D721Med (cell line): ENCODE measurements at regions not wholly inside any gene's neighbourhood (a gene's known extent, or its start where the extent isn't known, plus 50 kb on each side); places are given as distances from the start of the nearest gene placed in this dataset.

Experiments used
- DNase-seq: peaks from one replicate; pipeline ENCODE4 v3.0.0; 2011; ENCODE audit warnings: low spot score; ENCODE audit not compliant: insufficient read length
- FAIRE-seq: peaks from 2 replicates; lab custom pipeline; 2011; peaks lifted over from hg19 to GRCh38; lab: Jason Lieb, UNC
- TF ChIP-seq, protein P1 (sequence below): IDR thresholded peaks from 2 replicates; pipeline ENCODE4 v1.5.1; 2012; ENCODE audit warnings: mild to moderate bottlenecking, control low read depth; ENCODE audit not compliant: insufficient read depth; ENCODE audit errors: missing control alignments

DNA sequence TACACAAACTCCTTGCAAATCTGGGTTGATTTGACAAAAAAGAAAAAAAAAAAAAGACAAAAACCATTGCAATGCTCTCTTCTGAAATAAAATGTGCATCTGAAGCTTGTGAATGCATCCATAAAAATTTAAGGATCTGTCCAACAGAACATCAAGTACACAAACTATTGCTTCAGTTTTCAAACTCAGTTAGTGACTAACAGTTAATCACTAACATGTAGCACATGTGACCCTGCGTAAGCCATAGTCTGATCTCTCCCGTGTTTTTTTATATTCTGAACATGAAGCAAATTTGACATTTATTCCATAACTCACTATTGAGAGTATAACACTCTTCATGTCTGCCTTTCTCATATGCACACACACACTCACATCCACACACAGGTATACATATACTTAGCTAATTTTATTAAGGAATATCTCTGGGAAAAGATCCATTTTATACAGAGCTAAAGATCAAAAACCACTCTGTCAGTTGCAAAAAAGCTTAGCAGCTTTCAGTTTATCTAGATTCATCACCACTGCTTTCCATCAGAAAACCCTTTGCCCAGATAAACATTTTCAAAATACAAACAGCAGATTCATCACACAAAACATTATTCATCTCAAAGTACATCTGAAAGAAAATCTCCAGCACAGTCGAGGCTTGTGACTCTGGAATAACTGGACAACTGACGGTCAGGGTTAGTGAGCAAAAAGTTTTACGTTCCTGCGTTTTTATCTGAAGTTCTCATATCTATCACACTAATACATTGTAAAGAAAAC, 1000.4 kb upstream of the ACVR2A start:
- TF ChIP-seq, protein P1, sequence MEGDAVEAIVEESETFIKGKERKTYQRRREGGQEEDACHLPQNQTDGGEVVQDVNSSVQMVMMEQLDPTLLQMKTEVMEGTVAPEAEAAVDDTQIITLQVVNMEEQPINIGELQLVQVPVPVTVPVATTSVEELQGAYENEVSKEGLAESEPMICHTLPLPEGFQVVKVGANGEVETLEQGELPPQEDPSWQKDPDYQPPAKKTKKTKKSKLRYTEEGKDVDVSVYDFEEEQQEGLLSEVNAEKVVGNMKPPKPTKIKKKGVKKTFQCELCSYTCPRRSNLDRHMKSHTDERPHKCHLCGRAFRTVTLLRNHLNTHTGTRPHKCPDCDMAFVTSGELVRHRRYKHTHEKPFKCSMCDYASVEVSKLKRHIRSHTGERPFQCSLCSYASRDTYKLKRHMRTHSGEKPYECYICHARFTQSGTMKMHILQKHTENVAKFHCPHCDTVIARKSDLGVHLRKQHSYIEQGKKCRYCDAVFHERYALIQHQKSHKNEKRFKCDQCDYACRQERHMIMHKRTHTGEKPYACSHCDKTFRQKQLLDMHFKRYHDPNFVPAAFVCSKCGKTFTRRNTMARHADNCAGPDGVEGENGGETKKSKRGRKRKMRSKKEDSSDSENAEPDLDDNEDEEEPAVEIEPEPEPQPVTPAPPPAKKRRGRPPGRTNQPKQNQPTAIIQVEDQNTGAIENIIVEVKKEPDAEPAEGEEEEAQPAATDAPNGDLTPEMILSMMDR: no peak

GRCh38 chr2:146837857-146838256, 1007.0 kb upstream of the ACVR2A start:
- TF ChIP-seq, protein P1: no peak
- DNase-seq: no peak
- no peak for FAIRE-seq

More for the DNA sequence above, 1000.4 kb upstream of the ACVR2A start:
- FAIRE-seq (no peak), DNase-seq (no peak)

DNA sequence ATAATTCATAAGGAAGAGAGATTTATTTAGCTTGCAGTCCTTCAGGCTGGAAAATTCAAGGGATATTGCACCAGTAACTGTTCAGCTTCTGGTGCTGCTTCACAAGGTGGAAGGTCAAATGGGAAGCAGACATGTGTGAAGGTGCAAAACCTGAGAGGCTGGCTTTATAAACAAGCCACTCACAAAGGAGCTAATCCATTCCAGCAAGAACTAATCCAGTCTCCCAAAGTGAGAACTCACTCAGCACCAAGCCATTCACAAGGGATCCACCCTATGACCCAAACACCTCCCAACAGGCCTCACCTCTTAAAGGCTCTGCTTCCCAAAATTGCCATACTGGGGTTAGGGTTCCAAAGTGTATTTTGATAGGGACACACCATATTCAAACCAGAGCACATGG, 1018.4 kb upstream of the ACVR2A start:
- FAIRE-seq (peak; percentile 96), DNase-seq (no peak)
- TF ChIP-seq, protein P1: no peak

- no peak for DNase-seq
- TF ChIP-seq, protein P1: no peak
- FAIRE-seq: peak; percentile 53
Observed at GRCh38 chr2:146821836-146822316, 1023.0 kb upstream of the ACVR2A start.

- FAIRE-seq (no peak), DNase-seq (no peak)
- TF ChIP-seq, protein P1: no peak
Observed at GRCh38 chr2:146820672-146821071, 1024.2 kb upstream of the ACVR2A start.

DNA sequence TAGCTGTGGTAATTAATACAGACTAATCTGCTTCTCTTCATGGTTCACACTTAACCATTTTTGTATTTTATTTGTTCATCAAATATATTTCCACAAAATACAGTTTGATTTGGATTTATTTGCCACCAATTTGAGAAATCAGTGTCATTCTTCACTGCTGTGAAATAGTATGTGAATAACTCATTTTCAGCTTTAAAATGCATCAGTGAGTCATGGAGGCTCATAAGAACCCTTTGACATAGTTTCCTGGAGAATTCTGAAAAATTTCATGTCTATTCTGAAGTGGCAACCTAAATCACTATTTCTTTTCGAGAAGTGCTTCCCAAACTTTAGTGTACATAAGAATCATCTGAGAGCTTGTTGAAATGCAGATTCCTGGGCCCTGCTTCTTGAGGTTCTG, 1026.7 kb upstream of the ACVR2A start:
- FAIRE-seq: peak; percentile 71
- no peak for DNase-seq
- TF ChIP-seq, protein P1: no peak

DNA sequence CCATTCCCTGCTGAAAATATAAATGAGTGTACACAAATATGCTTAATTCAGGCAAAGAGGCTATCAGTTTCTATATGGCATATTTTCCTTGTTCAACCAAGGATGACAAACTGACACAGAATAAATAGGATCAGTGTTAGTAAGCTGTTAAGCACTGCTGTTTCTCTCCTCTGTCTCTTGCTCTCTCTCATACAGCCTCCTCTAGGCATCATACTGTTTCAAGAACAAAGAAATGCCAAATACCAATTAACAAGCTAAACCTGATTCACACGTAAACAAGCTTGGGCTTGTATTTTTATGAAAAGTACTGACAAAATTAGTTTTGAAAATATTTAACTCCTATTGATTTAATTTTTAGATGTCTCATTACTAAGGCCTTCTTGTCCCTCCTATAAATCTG, 1027.2 kb upstream of the ACVR2A start:
- FAIRE-seq: peak; percentile 98
- TF ChIP-seq, protein P1: no peak
- DNase-seq: no peak
